Upper lobe of right lung (tissue), 1 donor: ENCODE measurements at regions not wholly inside any gene's neighbourhood (a gene's known extent, or its start where the extent isn't known, plus 50 kb on each side); places are given as distances from the start of the nearest gene placed in this dataset.
"Not testable (repeated sequence)": the region's sequence is repeated elsewhere in the genome, so short reads cannot be mapped to it uniquely, and the experiment has no call there.

ENCODE experiments used
- ATAC-seq: fragments of 200-7000 bp; cut with Tn5 transposase; one replicate; pipeline ENCODE4 v1.9.1; 2020; ENCODE audit warnings: mild to moderate bottlenecking, moderate library complexity
- DNase-seq: peaks from one replicate; pipeline ENCODE4 v3.0.0-alpha.2; 2020
- H3K27ac ChIP-seq: fragments of 200-600 bp; one replicate; pipeline ENCODE4 v1.8.0; 2022
- H3K27me3 ChIP-seq: fragments of 200-600 bp; one replicate; pipeline ENCODE4 v1.8.0; 2022; ENCODE audit warnings: mild to moderate bottlenecking
- H3K36me3 ChIP-seq: fragments of 200-600 bp; one replicate; pipeline ENCODE4 v1.8.0; 2022
- H3K4me1 ChIP-seq: fragments of 200-600 bp; one replicate; pipeline ENCODE4 v1.8.0; 2022
- H3K4me3 ChIP-seq: fragments of 200-600 bp; one replicate; pipeline ENCODE4 v1.8.0; 2022; ENCODE audit warnings: mild to moderate bottlenecking
- H3K9me3 ChIP-seq: fragments of 200-600 bp; one replicate; pipeline ENCODE4 v1.8.0; 2022
- CTCF ChIP-seq: fragments of 200-600 bp; IDR thresholded peaks from one replicate; pipeline ENCODE4 v1.8.0; 2022; ENCODE audit warnings: antibody characterized with exemption
- intact Hi-C: fragments of 100-400 bp; cut with DNase I; formaldehyde crosslinking; loops from one replicate; pipeline ENCODE4 v1.11.0; 2022
- donor health status: DM: no; HTN: yes; CAD: no; lungs with severe emphysema.

GRCh38 chr16:54746596-54746995, 184.1 kb upstream of the IRX5 start:
- no peaks in the 10 kb centered on the region for H3K27me3 ChIP-seq
- no peaks in the 10 kb centered on the region for H3K9me3 ChIP-seq
- ATAC-seq, result no peak
- no peak overlapping the region for H3K4me3 ChIP-seq
- no peak for DNase-seq
- TF ChIP-seq CTCF, result no peak
- intact Hi-C loops, result no loop called here
- no peaks in the 10 kb centered on the region for H3K4me1 ChIP-seq
- no peaks in the 10 kb centered on the region for H3K36me3 ChIP-seq
- H3K27ac ChIP-seq, result no peak overlapping the region

GRCh38 chr16:54744998-54745397, 185.7 kb upstream of the IRX5 start:
- no peaks in the 10 kb centered on the region for H3K9me3 ChIP-seq
- no peaks in the 10 kb centered on the region for H3K36me3 ChIP-seq
- no peaks in the 10 kb centered on the region for H3K27me3 ChIP-seq
- no peak for TF ChIP-seq CTCF
- ATAC-seq (no peak), DNase-seq (no peak)
- H3K27ac ChIP-seq, result no peak overlapping the region
- no peak overlapping the region for H3K4me3 ChIP-seq
- no peaks in the 10 kb centered on the region for H3K4me1 ChIP-seq
- intact Hi-C loops, result no loop called here

GRCh38 chr16:54742436-54742835, 188.2 kb upstream of the IRX5 start:
- intact Hi-C loops, result no loop called here
- Histone ChIP-seq H3K9me3 (no peaks in the 10 kb centered on the region), H3K27me3 (no peaks in the 10 kb centered on the region), H3K27ac (no peak overlapping the region), H3K4me1 (no peaks in the 10 kb centered on the region), H3K36me3 (no peaks in the 10 kb centered on the region), H3K4me3 (no peak overlapping the region)
- DNase-seq, result no peak
- no peak for TF ChIP-seq CTCF
- no peak for ATAC-seq

- Histone ChIP-seq H3K36me3 (no peaks in the 10 kb centered on the region), H3K4me1 (no peaks in the 10 kb centered on the region), H3K9me3 (no peaks in the 10 kb centered on the region), H3K27ac (no peak overlapping the region), H3K4me3 (no peak overlapping the region), H3K27me3 (no peaks in the 10 kb centered on the region)
- ATAC-seq (no peak), DNase-seq (no peak)
- intact Hi-C loops, result no loop called here
- TF ChIP-seq CTCF, result no peak
These were observed 191.3 kb upstream of the IRX5 start for GRCh38 chr16:54739381-54739780.

- intact Hi-C loops, result no loop called here
- no peak for ATAC-seq
These were observed 196.5 kb upstream of the IRX5 start for GRCh38 chr16:54734156-54734555.

GRCh38 chr16:54727696-54728095, 203.0 kb upstream of the IRX5 start:
- intact Hi-C loops, H3K9me3 ChIP-seq, H3K4me1 ChIP-seq, DNase-seq, H3K36me3 ChIP-seq, H3K27ac ChIP-seq, ATAC-seq, H3K4me3 ChIP-seq, H3K27me3 ChIP-seq: not testable (repeated sequence)

More at GRCh38 chr16:54734156-54734555, 196.5 kb upstream of the IRX5 start:
- Histone ChIP-seq H3K4me3 (no peak overlapping the region), H3K27ac (no peak overlapping the region), H3K36me3 (no peaks in the 10 kb centered on the region), H3K4me1 (no peaks in the 10 kb centered on the region), H3K9me3 (no peaks in the 10 kb centered on the region), H3K27me3 (no peaks in the 10 kb centered on the region)
- DNase-seq, result no peak
- TF ChIP-seq CTCF, result no peak
